Stimulated activated CD4-positive, alpha-beta T cell treated with anti-CD3 and anti-CD28 coated beads, Interleukin-4, amount 100 ng/mL, for 24 hours (primary cell): ENCODE measurements at regions not wholly inside any gene's neighbourhood (a gene's known extent, or its start where the extent isn't known, plus 50 kb on each side); places are given as distances from the start of the nearest gene placed in this dataset.

ENCODE experiments used
- DNase-seq: peaks from one replicate; pipeline ENCODE4 v3.0.0-alpha.2; 2020

DNA sequence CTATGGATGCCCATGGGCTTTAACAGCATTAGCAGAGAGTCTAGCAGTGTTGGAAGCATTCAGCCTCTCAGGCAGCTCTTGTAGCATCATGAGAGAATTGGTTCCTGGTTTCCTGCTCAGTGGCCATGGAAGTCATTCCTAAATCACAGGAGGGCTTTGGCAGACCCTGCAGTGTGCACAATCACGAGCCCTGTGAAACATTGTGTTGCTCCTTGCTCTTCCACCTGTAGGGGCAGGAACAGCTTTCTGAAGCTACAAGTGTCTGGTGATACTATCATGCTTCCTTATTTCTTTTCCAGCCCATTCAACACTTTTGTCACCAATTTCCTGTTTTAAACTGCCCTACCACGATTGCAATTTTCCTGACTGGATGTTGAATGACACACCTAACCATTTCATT, 402.2 kb upstream of the USP15 start:
- no peak for DNase-seq

GRCh38 chr12:61860451-61860850, 399.8 kb upstream of the USP15 start:
- no peak for DNase-seq

- DNase-seq = no peak
Observed at GRCh38 chr12:61862986-61863385, 397.2 kb upstream of the USP15 start.

- no peak for DNase-seq
Observed at GRCh38 chr12:61863811-61864210, 396.4 kb upstream of the USP15 start.

DNA sequence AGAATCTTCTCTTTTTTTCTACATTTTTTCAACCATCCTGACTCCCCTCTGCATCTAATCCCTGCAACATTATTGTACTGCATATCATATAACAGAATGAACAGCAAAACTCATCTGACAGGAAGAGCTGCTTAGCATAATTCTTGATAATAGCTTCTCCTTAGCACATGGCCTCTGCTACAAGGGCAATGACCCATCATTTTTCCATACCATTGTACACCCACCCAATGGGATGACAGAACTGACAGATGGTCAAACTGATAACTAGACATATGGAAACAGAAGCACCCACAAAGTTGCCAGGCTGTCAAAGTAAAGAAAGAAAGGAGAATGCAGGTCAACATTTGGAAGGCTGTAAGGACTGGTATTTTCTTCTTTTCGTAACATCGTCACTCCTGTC, 390.4 kb upstream of the USP15 start:
- no peak for DNase-seq

GRCh38 chr12:61870658-61871484, 389.3 kb upstream of the USP15 start:
- no peak for DNase-seq

- no peak for DNase-seq
Observed at GRCh38 chr12:61871485-61871810, 388.8 kb upstream of the USP15 start.

GRCh38 chr12:61879229-61879628, 381.0 kb upstream of the USP15 start:
- no peak for DNase-seq

DNA sequence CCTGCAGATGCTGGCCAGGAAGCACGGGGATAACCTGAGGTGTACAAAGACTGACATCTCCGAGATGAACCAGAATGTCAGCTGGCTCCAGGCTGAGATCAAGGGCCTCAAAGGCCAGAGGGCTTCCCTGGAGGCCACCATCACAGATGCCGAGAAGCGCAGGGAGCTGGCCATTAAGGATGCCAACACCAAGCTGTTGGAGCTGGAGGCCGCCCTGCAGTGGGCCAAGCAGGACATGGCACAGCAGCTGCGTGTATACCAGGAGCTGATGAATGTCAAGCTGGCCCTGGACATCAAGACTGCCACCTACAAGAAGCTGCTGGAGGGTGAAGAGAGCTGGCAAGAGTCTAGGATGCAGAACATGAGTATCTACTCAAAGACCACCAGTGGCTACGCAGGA, 380.0 kb upstream of the USP15 start:
- DNase-seq = no peak

DNA sequence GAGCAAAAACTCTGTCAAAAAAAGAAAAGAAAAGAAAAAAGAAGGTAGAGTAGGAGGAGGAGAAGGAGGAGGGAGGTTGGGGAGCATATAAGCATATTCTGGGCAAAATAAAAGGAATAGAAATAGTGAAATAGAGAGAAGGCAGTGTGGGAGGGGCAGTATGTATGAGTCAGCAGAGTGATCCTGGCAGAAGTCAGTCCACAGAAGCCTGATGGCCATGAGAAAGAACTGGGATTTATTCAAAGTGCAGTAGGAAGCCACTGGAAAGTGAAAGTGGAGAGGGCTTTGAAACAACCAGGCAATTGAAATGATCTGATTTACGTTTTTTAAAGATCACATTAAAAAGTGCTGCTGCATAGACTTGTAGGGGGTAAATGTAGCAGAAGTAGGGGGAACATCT, 368.6 kb upstream of the USP15 start:
- DNase-seq = no peak

- no peak for DNase-seq
Observed at GRCh38 chr12:61894168-61894567, 366.0 kb upstream of the USP15 start.

DNA sequence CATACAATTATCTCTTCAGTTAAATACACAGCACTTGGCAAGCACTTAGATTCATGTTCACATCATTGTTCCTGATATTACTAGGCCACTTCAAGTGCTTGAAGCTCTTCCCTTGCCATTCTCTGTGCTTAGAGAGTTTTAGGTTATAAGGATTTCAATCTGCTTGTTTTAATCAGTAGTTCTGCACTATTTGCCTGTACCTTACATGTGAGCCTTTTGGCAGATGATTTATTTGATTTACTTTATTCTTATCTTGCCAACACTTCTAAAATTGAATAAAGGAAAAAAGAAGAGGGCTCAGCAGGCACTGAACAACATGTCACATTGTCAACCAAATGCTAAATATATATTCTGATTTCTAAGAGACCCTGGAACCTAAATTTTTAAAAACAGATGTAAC, 363.8 kb upstream of the USP15 start:
- DNase-seq = no peak

DNA sequence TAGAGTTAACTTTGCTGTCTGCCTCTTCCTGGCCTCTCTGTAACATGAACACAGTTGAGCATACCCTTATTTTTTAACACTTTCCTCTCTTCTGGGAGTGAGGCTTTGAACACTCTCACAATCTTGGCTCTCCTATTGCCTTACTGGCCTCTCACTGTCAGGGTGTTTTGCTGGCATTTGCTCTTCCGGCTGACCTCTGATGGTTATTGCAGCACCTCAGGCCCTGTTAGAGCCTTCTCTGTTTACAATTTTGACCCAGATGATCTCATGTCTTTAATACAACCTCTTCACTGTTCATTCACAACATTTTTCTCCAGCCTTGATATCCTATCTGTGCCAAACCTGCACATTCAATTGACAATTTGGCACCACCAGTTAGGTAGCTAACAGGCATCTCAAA, 357.8 kb upstream of the USP15 start:
- no peak for DNase-seq

DNA sequence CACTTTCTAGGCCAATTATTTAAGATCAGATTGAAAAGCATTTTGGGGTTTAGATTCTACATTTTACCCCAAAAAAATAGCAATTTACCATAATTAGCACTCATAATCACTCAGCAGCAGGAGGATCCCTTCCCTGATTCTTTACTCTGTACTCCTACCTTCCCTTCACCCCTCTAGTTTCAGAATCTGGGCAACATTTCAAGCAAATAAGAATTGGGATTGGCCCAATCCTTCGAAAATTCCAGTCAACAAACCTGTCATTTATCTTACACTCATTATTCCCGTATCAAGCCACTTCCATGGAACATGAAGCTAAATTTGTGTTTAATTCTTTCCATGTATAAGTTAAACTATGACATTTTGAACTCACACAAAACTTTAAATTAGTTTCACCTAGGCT, 349.1 kb upstream of the USP15 start:
- no peak for DNase-seq

GRCh38 chr12:61915420-61915819, 344.8 kb upstream of the USP15 start:
- no peak for DNase-seq

DNA sequence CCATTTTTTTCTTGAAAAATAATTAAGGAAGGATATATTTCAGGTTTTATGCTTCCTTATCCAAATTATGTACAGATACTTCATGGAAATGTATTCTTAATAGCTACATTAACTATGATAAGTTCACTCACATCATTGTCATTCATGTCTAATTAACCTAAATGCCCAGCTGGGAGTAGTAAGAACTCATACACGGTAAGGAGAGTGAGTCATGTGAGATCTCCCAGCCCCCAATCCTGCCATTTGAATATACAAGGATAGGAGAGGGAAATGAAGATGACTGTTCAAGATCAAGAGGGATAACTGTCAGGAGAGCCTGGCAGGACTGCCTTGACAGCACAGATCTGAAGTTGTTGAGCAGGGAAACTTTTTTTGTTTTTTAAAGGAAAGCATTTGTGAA, 343.4 kb upstream of the USP15 start:
- DNase-seq = no peak

DNA sequence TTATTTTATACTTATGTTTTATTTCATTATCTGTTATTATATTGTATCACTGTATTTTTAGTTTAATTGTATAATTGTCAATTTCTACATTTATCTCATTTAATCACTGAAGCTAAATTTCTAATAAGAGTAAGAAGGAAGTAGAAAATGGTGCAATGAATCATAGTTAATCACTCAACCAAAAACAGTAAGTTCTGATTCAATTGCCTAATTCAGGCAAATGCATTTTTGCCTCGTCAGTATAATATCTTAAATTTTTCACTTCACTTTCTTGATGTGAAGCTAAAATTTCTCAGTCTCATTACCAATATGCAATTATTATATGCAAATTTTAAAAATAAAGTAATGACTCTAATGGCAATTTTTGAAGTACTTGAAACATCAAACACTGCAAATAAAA, 340.5 kb upstream of the USP15 start:
- no peak for DNase-seq

GRCh38 chr12:61920230-61920629, 340.0 kb upstream of the USP15 start:
- no peak for DNase-seq

- no peak for DNase-seq
Observed at GRCh38 chr12:61923152-61923551, 337.1 kb upstream of the USP15 start.

DNA sequence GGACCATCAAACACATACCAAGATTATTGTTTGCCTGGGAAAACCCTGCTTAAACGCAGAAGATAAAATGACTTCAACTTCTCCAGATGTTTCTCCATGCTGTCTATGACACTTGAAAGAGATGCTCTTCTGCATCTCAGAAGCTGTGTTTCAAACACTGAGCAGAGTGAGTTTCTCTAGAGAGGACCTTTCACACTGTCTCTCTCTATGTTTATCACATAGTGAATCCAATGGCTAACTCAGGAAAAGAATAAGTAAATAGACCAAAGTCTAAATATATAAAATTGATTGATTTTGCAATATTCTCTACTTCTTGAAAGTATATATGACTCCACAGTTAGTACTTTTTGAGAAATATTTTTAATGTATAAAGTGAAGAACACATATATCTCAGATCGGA, 325.6 kb upstream of the USP15 start:
- no peak for DNase-seq

DNA sequence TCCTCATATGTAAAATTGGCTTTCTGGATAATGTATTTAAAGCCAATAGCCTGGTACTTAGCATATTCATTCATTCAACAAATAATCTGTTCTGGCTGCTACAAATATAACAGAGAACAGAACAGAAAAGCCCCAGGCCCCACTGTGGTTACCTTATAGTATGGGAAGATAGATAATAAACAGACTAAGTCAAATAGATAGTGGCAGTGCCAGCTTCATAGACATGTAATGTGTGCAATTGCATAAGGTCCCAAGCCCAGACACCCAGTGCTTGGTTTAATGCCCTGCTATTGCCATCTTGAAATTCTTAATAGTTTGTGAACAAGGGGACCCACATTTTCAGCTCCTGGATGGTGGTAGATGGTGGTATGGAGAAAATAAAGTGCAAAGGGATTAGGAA, 320.2 kb upstream of the USP15 start:
- no peak for DNase-seq

- no peak for DNase-seq
Observed at GRCh38 chr12:61956545-61956944, 303.7 kb upstream of the USP15 start.

- DNase-seq = no peak
Observed at GRCh38 chr12:61974461-61974860, 285.7 kb upstream of the USP15 start.

GRCh38 chr12:61985830-61986229, 274.4 kb upstream of the USP15 start:
- DNase-seq = no peak

DNA sequence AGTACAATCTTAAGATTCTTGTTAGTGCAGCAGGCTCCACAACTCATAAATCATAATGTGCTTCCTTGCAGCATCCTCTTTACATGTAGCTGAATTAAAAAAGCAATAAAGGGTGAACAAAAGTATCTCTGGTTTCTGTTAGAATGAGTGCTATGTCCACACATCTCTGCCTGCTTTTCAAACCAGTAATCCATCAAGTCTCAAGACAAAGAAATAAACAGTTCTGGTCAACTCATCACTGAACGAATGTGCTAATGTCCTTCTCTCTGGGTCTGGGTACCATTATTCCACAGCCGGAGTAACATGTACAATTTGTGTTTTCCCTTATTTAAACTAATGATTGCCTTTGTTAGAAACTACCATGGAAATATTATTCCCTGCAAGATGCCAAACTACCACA, 273.0 kb upstream of the USP15 start:
- DNase-seq = no peak

DNA sequence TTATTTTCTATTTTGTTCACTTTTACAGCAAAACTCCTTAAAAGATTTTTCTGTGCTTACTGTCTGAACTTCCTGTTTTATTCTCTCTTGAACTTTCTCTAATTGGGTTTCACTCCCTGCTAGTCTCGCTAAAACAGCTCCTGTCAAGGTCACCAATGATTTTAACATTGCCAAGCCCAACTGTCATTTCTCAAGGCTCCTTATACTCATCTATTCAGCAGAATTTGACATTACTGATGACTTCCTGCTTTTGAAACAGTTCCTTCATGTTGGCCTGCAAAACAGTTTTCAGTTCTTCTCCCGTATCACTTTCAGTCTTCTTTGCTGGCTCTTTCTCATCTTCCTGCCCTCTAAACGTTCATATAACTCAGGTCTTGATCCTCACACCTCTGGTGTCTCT, 268.5 kb upstream of the USP15 start:
- DNase-seq = no peak
